ENCODE measurements at regions not wholly inside any gene's neighbourhood (a gene's known extent, or its start where the extent isn't known, plus 50 kb on each side); places are given as distances from the start of the nearest gene placed in this dataset.

GRCh38 chr14:95402176-95402575 is 82.5 kb upstream of the CLMN start:
- H3K23ac ChIP-seq (ENCODE audit: low read length): no peak overlapping the region
- no peak for DNase-seq
- H3K14ac ChIP-seq (ENCODE audit: low read length): no peak overlapping the region
- H3K4me1 ChIP-seq (ENCODE audit: control insufficient read depth in 1 of 2, insufficient read depth in 2 of 2, low read length in 2 of 2): no peaks in the 10 kb centered on the region
- H4K91ac ChIP-seq (ENCODE audit: low read depth, low read length): no peak overlapping the region
- no peak overlapping the region for H3K4ac ChIP-seq (ENCODE audit: low read depth, low read length)
- H2BK12ac ChIP-seq (ENCODE audit: low read length): no peak overlapping the region
- peaks cover 4% of the 10 kb centered on the region for H3K9me3 ChIP-seq (ENCODE audit: insufficient read depth, low read depth, low read length)
- no peak overlapping the region for H3K27ac ChIP-seq (ENCODE audit: low read depth, low read length)
- no peaks in the 10 kb centered on the region for H3K36me3 ChIP-seq (ENCODE audit: control insufficient read depth in 1 of 2, insufficient read depth in 2 of 2, low read length in 2 of 2)
- H3K79me2 ChIP-seq (ENCODE audit: control insufficient read depth, insufficient read depth, low read length, poor library complexity): no peaks in the 10 kb centered on the region
- H2AFZ ChIP-seq (ENCODE audit: insufficient read depth, low read length, poor library complexity): no peak overlapping the region
- WGBS (ENCODE audit: extremely low coverage, insufficient coverage, insufficient read length): no CpG with 5 or more reads among the region's 2 CpGs
- H3K79me1 ChIP-seq (ENCODE audit: low read length): no peaks in the 10 kb centered on the region
- no peak overlapping the region for H2BK120ac ChIP-seq (ENCODE audit: insufficient read depth, low read length, poor library complexity)
- H4K8ac ChIP-seq (ENCODE audit: low read depth, low read length): no peak overlapping the region
- H3K4me3 ChIP-seq (ENCODE audit: low read depth, low read length): no peak overlapping the region
- no peak overlapping the region for H3K18ac ChIP-seq (ENCODE audit: low read length)
- no peak overlapping the region for H3K4me2 ChIP-seq (ENCODE audit: low read length)
- H3K9ac ChIP-seq (ENCODE audit: low read length): no peak overlapping the region
- no peak overlapping the region for H2AK5ac ChIP-seq (ENCODE audit: low read length)
- no peak overlapping the region for H2BK5ac ChIP-seq (ENCODE audit: low read depth, low read length, poor library complexity)
- no peak overlapping the region for H4K12ac ChIP-seq (ENCODE audit: low read depth, low read length)
- H3K27me3 ChIP-seq (ENCODE audit: insufficient read depth, low read length): no peaks in the 10 kb centered on the region

- H3K27ac ChIP-seq (ENCODE audit: low read depth, low read length): no peak overlapping the region
- no peak overlapping the region for H4K91ac ChIP-seq (ENCODE audit: low read depth, low read length)
- H3K14ac ChIP-seq (ENCODE audit: low read length): no peak overlapping the region
Measured at GRCh38 chr14:95398630-95399547, 79.2 kb upstream of the CLMN start.

GRCh38 chr14:95397325-95397724 is 77.6 kb upstream of the CLMN start:
- no peaks in the 10 kb centered on the region for H3K4me1 ChIP-seq (ENCODE audit: control insufficient read depth in 1 of 2, insufficient read depth in 2 of 2, low read length in 2 of 2)
- H2BK120ac ChIP-seq (ENCODE audit: insufficient read depth, low read length, poor library complexity): no peak overlapping the region
- H2BK5ac ChIP-seq (ENCODE audit: low read depth, low read length, poor library complexity): no peak overlapping the region
- H3K36me3 ChIP-seq (ENCODE audit: control insufficient read depth in 1 of 2, insufficient read depth in 2 of 2, low read length in 2 of 2): no peaks in the 10 kb centered on the region
- peak overlapping the region; percentile 14 for H3K4me3 ChIP-seq (ENCODE audit: low read depth, low read length)
- H4K12ac ChIP-seq (ENCODE audit: low read depth, low read length): no peak overlapping the region
- no peak overlapping the region for H4K91ac ChIP-seq (ENCODE audit: low read depth, low read length)
- H3K9me3 ChIP-seq (ENCODE audit: insufficient read depth, low read depth, low read length): peaks cover 6% of the 10 kb centered on the region
- H3K79me1 ChIP-seq (ENCODE audit: low read length): no peaks in the 10 kb centered on the region
- H3K18ac ChIP-seq (ENCODE audit: low read length): no peak overlapping the region
- no peak overlapping the region for H2BK12ac ChIP-seq (ENCODE audit: low read length)
- no peak overlapping the region for H3K4me2 ChIP-seq (ENCODE audit: low read length)
- no peak overlapping the region for H3K9ac ChIP-seq (ENCODE audit: low read length)
- no peaks in the 10 kb centered on the region for H3K27me3 ChIP-seq (ENCODE audit: insufficient read depth, low read length)
- no peak overlapping the region for H3K4ac ChIP-seq (ENCODE audit: low read depth, low read length)
- no CpG with 5 or more reads among the region's 6 CpGs for whole genome bisulfite sequencing (ENCODE audit: extremely low coverage, insufficient coverage, insufficient read length)
- no peak for DNase-seq
- no peak overlapping the region for H3K27ac ChIP-seq (ENCODE audit: low read depth, low read length)
- no peak overlapping the region for H2AK5ac ChIP-seq (ENCODE audit: low read length)
- H3K79me2 ChIP-seq (ENCODE audit: control insufficient read depth, insufficient read depth, low read length, poor library complexity): no peaks in the 10 kb centered on the region
- no peak overlapping the region for H3K23ac ChIP-seq (ENCODE audit: low read length)
- no peak overlapping the region for H4K8ac ChIP-seq (ENCODE audit: low read depth, low read length)
- H2AFZ ChIP-seq (ENCODE audit: insufficient read depth, low read length, poor library complexity): no peak overlapping the region
- H3K14ac ChIP-seq (ENCODE audit: low read length): no peak overlapping the region

More at GRCh38 chr14:95398630-95399547, 79.2 kb upstream of the CLMN start:
- Histone ChIP-seq H3K4me1 (ENCODE audit: control insufficient read depth in 1 of 2, insufficient read depth in 2 of 2, low read length in 2 of 2) (no peaks in the 10 kb centered on the region), H2BK5ac (ENCODE audit: low read depth, low read length, poor library complexity) (no peak overlapping the region), H3K4ac (ENCODE audit: low read depth, low read length) (no peak overlapping the region), H3K4me3 (ENCODE audit: low read depth, low read length) (no peak overlapping the region), H2AK5ac (ENCODE audit: low read length) (no peak overlapping the region), H2BK120ac (ENCODE audit: insufficient read depth, low read length, poor library complexity) (no peak overlapping the region), H3K36me3 (ENCODE audit: control insufficient read depth in 1 of 2, insufficient read depth in 2 of 2, low read length in 2 of 2) (no peaks in the 10 kb centered on the region), H3K79me2 (ENCODE audit: control insufficient read depth, insufficient read depth, low read length, poor library complexity) (no peaks in the 10 kb centered on the region), H2AFZ (ENCODE audit: insufficient read depth, low read length, poor library complexity) (no peak overlapping the region), H3K79me1 (ENCODE audit: low read length) (no peaks in the 10 kb centered on the region), H3K27me3 (ENCODE audit: insufficient read depth, low read length) (no peaks in the 10 kb centered on the region), H3K9me3 (ENCODE audit: insufficient read depth, low read depth, low read length) (peaks cover 4% of the 10 kb centered on the region), H3K23ac (ENCODE audit: low read length) (no peak overlapping the region), H4K8ac (ENCODE audit: low read depth, low read length) (no peak overlapping the region), H2BK12ac (ENCODE audit: low read length) (no peak overlapping the region), H3K18ac (ENCODE audit: low read length) (no peak overlapping the region), H4K12ac (ENCODE audit: low read depth, low read length) (no peak overlapping the region), H3K9ac (ENCODE audit: low read length) (no peak overlapping the region), H3K4me2 (ENCODE audit: low read length) (no peak overlapping the region)
- no peak for DNase-seq
- no CpG with 5 or more reads among the region's 15 CpGs for WGBS (ENCODE audit: extremely low coverage, insufficient coverage, insufficient read length)

- H2BK12ac ChIP-seq (ENCODE audit: low read length): no peak overlapping the region
- no peaks in the 10 kb centered on the region for H3K36me3 ChIP-seq (ENCODE audit: control insufficient read depth in 1 of 2, insufficient read depth in 2 of 2, low read length in 2 of 2)
- H3K23ac ChIP-seq (ENCODE audit: low read length): no peak overlapping the region
- no peak overlapping the region for H4K8ac ChIP-seq (ENCODE audit: low read depth, low read length)
- H3K9ac ChIP-seq (ENCODE audit: low read length): no peak overlapping the region
- H2AK5ac ChIP-seq (ENCODE audit: low read length): no peak overlapping the region
- DNase-seq: no peak
- no peak overlapping the region for H3K27ac ChIP-seq (ENCODE audit: low read depth, low read length)
- no peaks in the 10 kb centered on the region for H3K27me3 ChIP-seq (ENCODE audit: insufficient read depth, low read length)
- H4K12ac ChIP-seq (ENCODE audit: low read depth, low read length): no peak overlapping the region
- no peaks in the 10 kb centered on the region for H3K79me2 ChIP-seq (ENCODE audit: control insufficient read depth, insufficient read depth, low read length, poor library complexity)
- no peak overlapping the region for H3K4me2 ChIP-seq (ENCODE audit: low read length)
- no CpG with 5 or more reads among the region's 4 CpGs for WGBS (ENCODE audit: extremely low coverage, insufficient coverage, insufficient read length)
- H3K9me3 ChIP-seq (ENCODE audit: insufficient read depth, low read depth, low read length): peaks cover 6% of the 10 kb centered on the region
- no peak overlapping the region for H3K18ac ChIP-seq (ENCODE audit: low read length)
- H2AFZ ChIP-seq (ENCODE audit: insufficient read depth, low read length, poor library complexity): no peak overlapping the region
- H3K4ac ChIP-seq (ENCODE audit: low read depth, low read length): no peak overlapping the region
- no peaks in the 10 kb centered on the region for H3K79me1 ChIP-seq (ENCODE audit: low read length)
- H3K4me1 ChIP-seq (ENCODE audit: control insufficient read depth in 1 of 2, insufficient read depth in 2 of 2, low read length in 2 of 2): no peaks in the 10 kb centered on the region
- H3K4me3 ChIP-seq (ENCODE audit: low read depth, low read length): no peak overlapping the region
- H2BK120ac ChIP-seq (ENCODE audit: insufficient read depth, low read length, poor library complexity): no peak overlapping the region
- no peak overlapping the region for H3K14ac ChIP-seq (ENCODE audit: low read length)
- no peak overlapping the region for H4K91ac ChIP-seq (ENCODE audit: low read depth, low read length)
- no peak overlapping the region for H2BK5ac ChIP-seq (ENCODE audit: low read depth, low read length, poor library complexity)
Measured at GRCh38 chr14:95396221-95396620, 76.5 kb upstream of the CLMN start.

Data from trophoblast cell (in vitro differentiated cells and primary cell).